HG02981 (cell line): ENCODE measurements at regions not wholly inside any gene's neighbourhood (a gene's known extent, or its start where the extent isn't known, plus 50 kb on each side); places are given as distances from the start of the nearest gene placed in this dataset.

Source experiments
- ATAC-seq: cut with Tn5 transposase; IDR thresholded peaks from one replicate; pipeline ENCODE4 v1.9.1; 2021; ENCODE audit warnings: mild to moderate bottlenecking, moderate library complexity; ENCODE audit not compliant: unreplicated experiment

GRCh38 chr11:23232652-23233051 lies 372.4 kb upstream of the CCDC179 start:
- no peak for ATAC-seq

- ATAC-seq = no peak
Observed at GRCh38 chr11:23233075-23233474, 372.8 kb upstream of the CCDC179 start.

- ATAC-seq = no peak
Observed at GRCh38 chr11:23236826-23237555, 376.7 kb upstream of the CCDC179 start.

- ATAC-seq = no peak
Observed at GRCh38 chr11:23252426-23252825, 392.2 kb upstream of the CCDC179 start.

GRCh38 chr11:23257088-23257487 lies 396.8 kb upstream of the CCDC179 start:
- ATAC-seq = no peak

- ATAC-seq = no peak
Observed at GRCh38 chr11:23257556-23257955, 397.3 kb upstream of the CCDC179 start.

- ATAC-seq = no peak
Observed at GRCh38 chr11:23263466-23263865, 403.2 kb upstream of the CCDC179 start.

GRCh38 chr11:23272095-23272494 lies 411.8 kb upstream of the CCDC179 start:
- no peak for ATAC-seq

GRCh38 chr11:23278121-23278520 lies 417.8 kb upstream of the CCDC179 start:
- ATAC-seq = no peak

- ATAC-seq = no peak
Observed at GRCh38 chr11:23280088-23280487, 419.8 kb upstream of the CCDC179 start.

- ATAC-seq = no peak
Observed at GRCh38 chr11:23283666-23284065, 423.4 kb upstream of the CCDC179 start.

- no peak for ATAC-seq
Observed at GRCh38 chr11:23284631-23285030, 424.4 kb upstream of the CCDC179 start.

GRCh38 chr11:23288003-23288783 lies 427.9 kb upstream of the CCDC179 start:
- no peak for ATAC-seq

- no peak for ATAC-seq
Observed at GRCh38 chr11:23295241-23295640, 435.0 kb upstream of the CCDC179 start.

- ATAC-seq = no peak
Observed at GRCh38 chr11:23308041-23308440, 447.8 kb upstream of the CCDC179 start.

GRCh38 chr11:23310276-23310675 lies 450.0 kb upstream of the CCDC179 start:
- no peak for ATAC-seq

GRCh38 chr11:23311986-23312940 lies 452.0 kb upstream of the CCDC179 start:
- ATAC-seq = no peak

- no peak for ATAC-seq
Observed at GRCh38 chr11:23313001-23313400, 452.7 kb upstream of the CCDC179 start.

GRCh38 chr11:23314162-23314561 lies 453.9 kb upstream of the CCDC179 start:
- ATAC-seq = no peak

GRCh38 chr11:23315286-23315685 lies 455.0 kb upstream of the CCDC179 start:
- ATAC-seq = no peak

GRCh38 chr11:23317816-23318215 lies 457.5 kb upstream of the CCDC179 start:
- no peak for ATAC-seq
